T-helper 1 cell treated with Interleukin-12 subunit alpha and Interleukin-12 subunit beta and Interleukin-4 antibody, amounts not matched to agents 30 μg/mL and 1 μg/mL, for 36 hours (primary cell): ENCODE measurements at regions not wholly inside any gene's neighbourhood (a gene's known extent, or its start where the extent isn't known, plus 50 kb on each side); places are given as distances from the start of the nearest gene placed in this dataset.
"Not testable (repeated sequence)": the region's sequence is repeated elsewhere in the genome, so short reads cannot be mapped to it uniquely, and the experiment has no call there.

Experiments used
- H3K27ac Mint-ChIP-seq: one replicate; pipeline ENCODE4 v1.8.0; 2021; ENCODE audit warnings: mild to moderate bottlenecking, mixed read lengths
- H3K27me3 Mint-ChIP-seq: one replicate; pipeline ENCODE4 v1.8.0; 2021; ENCODE audit warnings: low read depth, mixed read lengths
- H3K36me3 Mint-ChIP-seq: one replicate; pipeline ENCODE4 v1.8.0; 2021; ENCODE audit warnings: low read depth, mixed read lengths
- H3K4me1 Mint-ChIP-seq: one replicate; pipeline ENCODE4 v1.8.0; 2021; ENCODE audit warnings: low read depth, mixed read lengths
- H3K4me3 Mint-ChIP-seq: one replicate; pipeline ENCODE4 v1.8.0; 2021; ENCODE audit warnings: mild to moderate bottlenecking, moderate library complexity, mixed read lengths
- H3K9me3 Mint-ChIP-seq: one replicate; pipeline ENCODE4 v1.8.0; 2021; ENCODE audit warnings: mixed read lengths

DNA sequence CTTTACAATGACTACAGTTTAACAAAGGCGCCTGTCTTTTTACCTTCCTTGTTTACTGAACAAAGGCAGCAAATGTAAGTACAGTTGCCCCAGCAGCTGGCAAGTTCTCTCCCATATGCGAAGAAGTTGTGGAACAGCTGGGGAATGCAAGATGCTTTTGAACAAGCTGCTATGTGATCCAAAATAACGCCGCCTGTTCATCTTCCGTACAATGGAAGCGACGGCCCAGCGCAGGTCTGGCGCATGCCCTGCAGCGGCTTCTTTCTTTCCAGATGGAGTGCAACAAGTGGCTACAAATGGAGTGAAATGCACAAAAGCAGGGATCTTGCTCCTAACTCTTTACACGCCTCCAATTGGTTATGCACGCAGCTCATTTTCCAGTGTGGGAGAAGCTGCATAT is 97.0 kb upstream of the SVIL start:
- peaks cover 4% of the 10 kb centered on the region for H3K9me3 Mint-ChIP-seq
- no peak overlapping the region for H3K27ac Mint-ChIP-seq
- H3K27me3 Mint-ChIP-seq: peaks cover 16% of the 10 kb centered on the region
- H3K4me1 Mint-ChIP-seq: peaks cover 8% of the 10 kb centered on the region
- H3K4me3 Mint-ChIP-seq: no peak overlapping the region
- H3K36me3 Mint-ChIP-seq: peaks cover 3% of the 10 kb centered on the region

DNA sequence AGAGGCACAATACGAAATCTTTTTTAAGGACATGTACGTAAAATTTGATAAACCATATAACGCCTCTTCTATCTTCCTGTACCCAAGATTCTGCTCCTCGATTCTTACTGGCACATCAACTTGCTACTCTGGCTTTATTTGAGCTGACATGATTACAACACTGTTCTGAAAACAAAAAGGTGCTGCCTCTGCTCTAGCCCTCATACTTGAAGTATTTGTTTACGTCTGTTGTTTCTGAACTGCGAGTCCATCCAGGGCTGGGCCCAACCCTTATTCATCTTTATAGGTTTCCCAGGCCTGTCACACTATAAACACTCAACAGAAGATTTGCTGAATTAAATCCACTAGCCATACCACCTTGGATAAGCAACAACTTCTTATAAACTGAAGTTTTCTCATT is 96.2 kb upstream of the SVIL start:
- H3K4me1 Mint-ChIP-seq: peaks cover 8% of the 10 kb centered on the region

DNA sequence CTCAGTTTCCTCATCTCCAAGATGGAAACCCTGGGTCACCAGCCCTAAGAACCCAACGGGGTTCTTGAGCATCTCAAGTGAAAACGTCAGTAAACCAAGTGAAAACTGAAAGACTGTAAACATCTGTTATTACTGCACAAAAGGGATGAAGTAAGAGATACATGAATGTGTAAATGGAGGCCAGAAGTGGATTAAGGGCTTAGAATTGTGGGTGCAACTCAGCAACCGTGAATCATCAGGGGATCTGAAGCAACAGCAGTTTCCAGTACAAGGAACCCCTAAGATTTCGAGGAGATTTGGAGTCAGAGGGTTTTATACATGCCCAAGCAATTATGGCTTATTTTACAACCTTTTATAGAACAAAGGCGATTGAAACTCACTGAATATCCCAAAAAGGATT is 95.7 kb upstream of the SVIL start:
- Mint-ChIP-seq H3K4me1 (peaks cover 8% of the 10 kb centered on the region), H3K4me3 (no peak overlapping the region), H3K27me3 (peaks cover 16% of the 10 kb centered on the region), H3K36me3 (peaks cover 3% of the 10 kb centered on the region), H3K27ac (no peak overlapping the region), H3K9me3 (peaks cover 4% of the 10 kb centered on the region)

More for the DNA sequence above, 96.2 kb upstream of the SVIL start:
- peaks cover 16% of the 10 kb centered on the region for H3K27me3 Mint-ChIP-seq
- no peak overlapping the region for H3K4me3 Mint-ChIP-seq
- peaks cover 4% of the 10 kb centered on the region for H3K9me3 Mint-ChIP-seq
- H3K27ac Mint-ChIP-seq: no peak overlapping the region
- peaks cover 3% of the 10 kb centered on the region for H3K36me3 Mint-ChIP-seq

DNA sequence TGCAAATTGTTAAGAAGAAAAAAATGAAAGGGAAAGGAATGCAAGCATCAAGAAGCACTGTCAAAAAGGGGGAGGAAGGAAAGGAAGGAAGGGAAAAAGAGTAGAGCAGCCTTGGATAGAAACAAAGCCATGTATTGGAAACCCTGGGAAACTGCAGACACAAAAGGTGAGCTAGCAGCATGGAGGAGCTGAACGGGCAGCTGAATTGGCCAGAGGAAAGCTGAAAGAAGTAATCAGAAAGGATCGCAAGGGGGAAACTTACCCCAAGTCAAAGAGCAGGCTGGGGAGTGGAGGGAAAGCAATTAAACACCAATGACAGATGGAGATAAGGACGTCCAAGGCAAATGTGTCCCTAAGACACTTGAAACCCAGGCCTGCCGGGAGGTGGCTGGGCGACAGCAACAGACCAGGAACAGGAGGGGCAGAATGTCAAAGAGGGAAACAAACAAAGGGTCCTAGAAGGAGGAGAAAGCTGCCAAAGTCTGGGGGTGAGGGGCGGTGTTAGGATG is 93.8 kb upstream of the SVIL start:
- Mint-ChIP-seq H3K27me3 (peaks cover 6% of the 10 kb centered on the region), H3K27ac (no peak overlapping the region), H3K9me3 (peaks cover 4% of the 10 kb centered on the region), H3K4me3 (no peak overlapping the region), H3K4me1 (no peaks in the 10 kb centered on the region), H3K36me3 (peaks cover 3% of the 10 kb centered on the region)

DNA sequence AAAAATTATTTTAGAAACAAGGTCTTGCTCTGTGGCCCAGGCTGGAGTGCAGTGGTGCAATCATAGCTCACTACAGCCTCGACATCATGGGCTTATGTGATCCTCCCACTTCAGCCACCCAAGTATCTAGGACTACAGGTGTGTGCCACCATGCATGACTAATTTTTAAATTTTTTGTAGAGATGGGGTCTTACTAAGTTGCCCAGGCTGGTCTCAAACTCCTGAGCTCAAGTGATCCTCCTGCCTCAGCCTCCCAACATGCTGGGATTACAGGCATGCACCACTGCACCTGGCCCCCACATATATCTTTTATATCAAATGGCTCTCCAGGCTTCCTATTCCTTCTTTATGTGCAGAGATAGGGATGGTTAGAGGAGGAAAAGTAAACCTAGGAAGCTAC is 91.2 kb upstream of the SVIL start:
- H3K27ac Mint-ChIP-seq: not testable (repeated sequence)

DNA sequence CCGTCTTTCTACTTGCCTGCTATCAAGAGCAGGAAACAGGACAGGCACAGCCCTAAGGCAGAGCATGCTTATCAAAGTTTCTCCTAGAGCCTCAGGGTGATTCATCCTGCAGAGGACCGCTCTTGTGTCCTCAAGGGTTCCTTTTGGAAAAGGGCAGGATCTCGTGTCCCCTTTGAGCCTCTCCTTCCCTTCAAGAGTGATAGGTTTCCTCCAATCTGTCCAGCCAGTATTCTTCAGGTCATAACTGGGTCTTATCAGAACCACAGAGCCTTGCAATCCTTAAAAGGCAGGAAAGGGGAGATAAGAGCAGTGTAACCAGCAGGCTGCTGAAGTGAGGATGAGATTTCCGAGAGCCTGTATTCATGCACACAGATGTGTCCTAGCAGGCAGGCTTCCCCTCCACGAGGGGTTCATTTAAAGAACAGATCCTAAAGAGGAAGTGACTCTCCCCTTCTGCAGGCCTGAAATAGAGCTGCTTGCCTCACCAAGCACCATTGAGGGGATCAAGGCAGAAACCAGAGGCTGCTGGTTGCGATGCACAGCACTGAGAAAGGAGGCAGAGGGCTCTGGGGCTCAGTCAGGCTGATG is 90.5 kb upstream of the SVIL start:
- Mint-ChIP-seq H3K27me3 (no peaks in the 10 kb centered on the region), H3K36me3 (peaks cover 6% of the 10 kb centered on the region), H3K4me1 (no peaks in the 10 kb centered on the region), H3K9me3 (peaks cover 19% of the 10 kb centered on the region), H3K27ac (no peak overlapping the region), H3K4me3 (no peak overlapping the region)

More for the DNA sequence above, 91.2 kb upstream of the SVIL start:
- H3K36me3 Mint-ChIP-seq, H3K27me3 Mint-ChIP-seq, H3K4me3 Mint-ChIP-seq, H3K4me1 Mint-ChIP-seq: not testable (repeated sequence)
- H3K9me3 Mint-ChIP-seq: peaks cover 12% of the 10 kb centered on the region

DNA sequence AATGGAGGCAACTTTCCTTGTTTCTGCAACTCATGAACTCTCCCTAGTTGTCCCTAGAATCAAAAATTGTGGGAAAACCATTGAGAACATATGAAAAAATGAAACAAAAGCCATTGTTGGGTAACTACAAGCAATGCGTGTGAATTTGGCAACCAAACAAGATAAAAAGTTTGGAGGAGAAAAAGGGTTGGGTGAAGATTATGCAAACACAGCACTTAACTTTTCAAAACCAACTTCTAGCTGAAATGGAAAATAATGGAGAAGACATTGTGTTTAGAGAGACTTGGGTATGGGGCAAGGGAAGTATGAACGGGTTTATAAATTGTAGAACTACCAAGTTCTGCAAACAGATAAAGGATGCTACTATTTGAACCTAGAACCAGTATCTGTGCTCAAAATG is 89.0 kb upstream of the SVIL start:
- H3K4me1 Mint-ChIP-seq: no peaks in the 10 kb centered on the region
- no peaks in the 10 kb centered on the region for H3K27me3 Mint-ChIP-seq
- no peak overlapping the region for H3K4me3 Mint-ChIP-seq

DNA sequence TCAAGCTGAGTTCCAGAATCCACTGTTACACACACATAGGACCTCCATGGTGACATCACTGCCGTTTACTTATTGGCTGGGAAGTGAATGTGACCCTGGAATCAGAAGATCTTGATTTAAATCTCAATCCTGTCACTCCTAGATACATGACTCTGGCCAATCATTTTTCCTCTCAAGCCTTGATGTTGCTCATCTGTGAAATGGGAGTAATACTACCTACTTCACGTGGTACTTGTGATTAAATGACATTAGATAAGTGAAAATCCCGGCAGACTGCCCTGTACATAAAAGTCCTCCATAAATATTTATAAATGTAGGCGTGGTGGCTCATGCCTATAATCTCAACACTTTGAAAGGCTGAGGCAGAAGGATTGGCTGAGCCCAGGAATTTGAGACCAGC is 88.0 kb upstream of the SVIL start:
- Mint-ChIP-seq H3K27me3 (no peaks in the 10 kb centered on the region), H3K4me1 (no peaks in the 10 kb centered on the region), H3K9me3 (peaks cover 24% of the 10 kb centered on the region), H3K4me3 (no peak overlapping the region), H3K27ac (no peak overlapping the region), H3K36me3 (peaks cover 8% of the 10 kb centered on the region)

More for the DNA sequence above, 89.0 kb upstream of the SVIL start:
- Mint-ChIP-seq H3K27ac (no peak overlapping the region), H3K36me3 (peaks cover 8% of the 10 kb centered on the region), H3K9me3 (peaks cover 24% of the 10 kb centered on the region)

DNA sequence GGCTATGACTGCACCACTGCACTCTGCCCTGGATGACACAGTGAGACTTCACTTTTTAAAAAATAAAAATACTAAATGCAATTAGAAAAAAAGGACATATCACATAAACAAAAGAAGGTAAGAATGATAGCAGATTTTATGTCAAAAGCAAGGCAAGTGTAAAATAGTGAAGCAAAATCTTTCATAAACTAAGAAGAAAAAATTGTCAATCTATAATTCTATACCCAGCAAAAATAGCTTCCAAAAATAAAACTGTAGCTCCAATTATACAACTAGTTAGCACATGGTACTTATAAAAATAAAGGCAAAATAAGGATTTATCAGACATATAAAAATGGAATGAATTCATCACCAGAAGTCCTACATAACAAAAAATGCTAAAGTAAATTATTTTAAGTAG is 85.4 kb upstream of the SVIL start:
- H3K36me3 Mint-ChIP-seq: peaks cover 9% of the 10 kb centered on the region
- H3K4me3 Mint-ChIP-seq: no peak overlapping the region
- H3K27me3 Mint-ChIP-seq: no peaks in the 10 kb centered on the region
- H3K27ac Mint-ChIP-seq: no peak overlapping the region
- no peaks in the 10 kb centered on the region for H3K4me1 Mint-ChIP-seq
- peaks cover 31% of the 10 kb centered on the region for H3K9me3 Mint-ChIP-seq

DNA sequence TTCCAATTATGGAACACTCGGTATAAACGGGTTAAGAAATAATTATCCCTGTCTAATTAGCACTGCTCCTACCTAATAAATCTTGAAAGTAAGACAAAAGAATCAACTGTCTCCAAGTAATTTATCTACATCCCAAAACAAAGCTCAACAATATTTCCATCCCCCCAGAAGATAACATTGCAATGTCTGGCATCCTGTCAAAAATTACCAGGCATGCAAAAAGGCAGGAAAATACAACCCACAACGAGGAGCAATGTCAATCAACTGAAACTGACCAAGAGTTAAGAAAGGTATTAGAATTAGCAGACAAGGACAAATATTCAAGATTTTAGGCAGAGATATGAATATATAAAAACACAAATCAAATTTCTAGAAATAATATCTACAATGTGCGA is 84.5 kb upstream of the SVIL start:
- no peak overlapping the region for H3K27ac Mint-ChIP-seq
- no peaks in the 10 kb centered on the region for H3K27me3 Mint-ChIP-seq
- no peaks in the 10 kb centered on the region for H3K4me1 Mint-ChIP-seq
- peaks cover 31% of the 10 kb centered on the region for H3K9me3 Mint-ChIP-seq
- peaks cover 9% of the 10 kb centered on the region for H3K36me3 Mint-ChIP-seq
- no peak overlapping the region for H3K4me3 Mint-ChIP-seq

DNA sequence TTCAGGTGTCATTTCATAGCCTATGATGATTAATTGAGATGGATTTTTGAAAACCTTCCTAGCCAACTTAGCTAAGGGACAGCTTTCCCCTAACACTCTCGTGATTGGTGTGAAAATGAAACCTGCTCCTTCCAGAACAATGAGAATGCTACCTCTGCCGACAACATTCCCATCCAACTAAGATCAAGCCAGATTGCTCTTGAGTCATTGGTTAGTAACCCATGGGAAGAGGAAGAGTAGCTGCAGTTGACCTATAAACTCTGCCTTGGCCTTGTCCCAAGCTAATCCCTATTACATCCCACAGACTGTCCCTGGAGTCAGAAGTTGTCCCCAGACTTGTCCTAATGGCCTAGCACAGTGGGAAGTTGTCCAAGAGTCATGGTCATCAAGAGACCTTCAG is 80.5 kb upstream of the SVIL start:
- Mint-ChIP-seq H3K4me3 (no peak overlapping the region), H3K27me3 (no peaks in the 10 kb centered on the region), H3K4me1 (no peaks in the 10 kb centered on the region), H3K27ac (no peak overlapping the region), H3K9me3 (peaks cover 16% of the 10 kb centered on the region), H3K36me3 (peaks cover 8% of the 10 kb centered on the region)

DNA sequence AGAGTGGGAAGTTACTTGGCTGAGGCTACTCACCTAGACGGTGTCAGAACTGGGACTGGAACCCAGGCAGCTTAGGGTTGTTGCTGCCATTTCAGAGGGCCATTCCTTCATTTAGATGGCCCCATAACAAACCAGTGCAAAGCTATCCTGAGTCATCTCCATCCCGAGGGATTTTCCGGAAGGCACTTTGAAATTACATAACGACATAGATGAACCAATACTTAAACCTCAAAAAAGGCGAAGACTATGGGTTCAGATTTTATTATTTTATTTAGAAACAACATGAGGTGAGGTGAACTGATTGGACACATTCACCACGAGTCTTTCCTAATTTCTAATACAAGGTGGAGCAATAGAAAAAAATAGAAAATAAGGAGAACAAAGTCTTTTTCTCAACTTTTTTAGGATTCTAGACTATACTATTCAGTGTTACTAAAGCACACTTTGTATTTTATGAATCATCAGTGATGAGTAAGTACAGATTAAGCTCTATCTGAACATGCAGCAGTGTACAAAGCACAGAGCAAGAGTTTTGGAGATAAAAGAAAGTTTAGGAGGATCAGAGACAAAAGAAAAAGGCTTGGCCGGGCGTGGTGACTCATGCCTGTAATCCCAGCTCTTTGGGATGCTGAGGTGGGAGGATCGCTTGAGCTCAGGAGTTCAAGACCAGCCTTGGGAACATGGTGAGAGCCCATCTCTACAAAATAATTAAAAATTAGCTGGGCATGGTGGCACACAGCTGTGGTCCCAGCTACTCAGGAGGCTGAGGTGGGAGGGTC is 79.5 kb upstream of the SVIL start:
- no peak overlapping the region for H3K4me3 Mint-ChIP-seq
- H3K4me1 Mint-ChIP-seq: no peaks in the 10 kb centered on the region
- H3K27ac Mint-ChIP-seq: no peak overlapping the region
- H3K36me3 Mint-ChIP-seq: peaks cover 4% of the 10 kb centered on the region
- H3K27me3 Mint-ChIP-seq: no peaks in the 10 kb centered on the region
- peaks cover 10% of the 10 kb centered on the region for H3K9me3 Mint-ChIP-seq

DNA sequence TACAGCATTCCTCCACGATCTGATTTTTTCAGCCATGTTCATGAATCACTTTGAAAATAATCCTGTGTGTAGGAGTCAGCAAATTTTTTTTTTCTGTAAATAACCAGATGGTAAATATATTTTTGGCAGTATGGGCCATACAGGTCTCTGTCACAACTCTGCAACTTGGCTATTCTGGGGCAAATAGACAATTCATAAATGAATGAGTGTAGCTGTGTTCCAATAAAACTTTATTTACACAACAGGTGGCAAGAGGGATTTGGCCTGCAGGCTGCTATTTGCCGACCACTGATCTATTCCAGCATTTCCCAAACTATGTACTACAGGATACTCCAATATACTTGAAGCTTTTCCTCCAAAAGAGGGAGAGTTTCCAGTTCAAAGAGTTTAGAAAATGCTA is 78.7 kb upstream of the SVIL start:
- peaks cover 3% of the 10 kb centered on the region for H3K27me3 Mint-ChIP-seq
- H3K9me3 Mint-ChIP-seq: peaks cover 7% of the 10 kb centered on the region
- no peak overlapping the region for H3K4me3 Mint-ChIP-seq
- peaks cover 3% of the 10 kb centered on the region for H3K36me3 Mint-ChIP-seq
- peaks cover 2% of the 10 kb centered on the region for H3K4me1 Mint-ChIP-seq
- H3K27ac Mint-ChIP-seq: no peak overlapping the region

DNA sequence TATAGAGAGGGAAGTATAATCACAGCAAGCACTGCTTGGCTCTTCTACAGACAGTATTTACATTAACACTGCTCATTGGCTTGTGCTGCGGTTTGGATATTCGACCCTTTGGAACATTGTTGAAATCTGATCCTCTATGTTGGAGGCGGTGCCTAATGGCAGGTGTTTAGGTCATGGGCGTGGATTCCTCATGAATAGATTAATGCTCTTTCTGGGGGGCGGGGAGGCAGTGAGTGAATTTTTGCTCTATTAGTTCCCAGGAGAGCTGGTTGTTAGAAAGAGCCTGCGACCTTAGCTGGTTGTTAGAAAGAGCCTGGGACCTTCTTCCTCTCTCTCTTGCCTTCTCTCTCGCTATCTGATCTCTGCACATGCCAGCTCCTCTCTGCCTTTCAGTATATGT is 77.3 kb upstream of the SVIL start:
- Mint-ChIP-seq H3K9me3 (peaks cover 7% of the 10 kb centered on the region), H3K4me3 (no peak overlapping the region), H3K27me3 (peaks cover 3% of the 10 kb centered on the region), H3K36me3 (peaks cover 3% of the 10 kb centered on the region), H3K27ac (no peak overlapping the region), H3K4me1 (peaks cover 2% of the 10 kb centered on the region)

DNA sequence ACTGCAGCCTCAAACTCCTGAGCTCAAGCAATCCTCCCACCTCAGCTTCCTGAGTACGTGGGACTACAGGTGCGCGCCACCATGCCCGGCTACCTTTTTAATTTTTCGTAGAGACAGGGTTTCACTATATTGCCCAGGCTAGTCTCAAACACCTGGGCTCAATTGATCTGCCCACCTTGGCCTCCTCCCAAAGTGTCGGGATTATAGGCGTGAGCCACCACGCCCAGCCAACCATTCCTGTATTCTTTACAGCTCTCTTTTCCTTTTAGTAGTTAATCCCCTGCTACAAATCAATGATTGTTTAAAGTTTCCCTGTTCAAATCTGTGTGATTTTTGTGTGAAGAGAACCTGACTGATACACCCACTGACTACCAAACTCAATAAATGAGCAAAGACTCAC is 75.4 kb upstream of the SVIL start:
- H3K4me1 Mint-ChIP-seq: peaks cover 2% of the 10 kb centered on the region
- H3K27ac Mint-ChIP-seq: no peak overlapping the region
- H3K27me3 Mint-ChIP-seq: peaks cover 3% of the 10 kb centered on the region
- no peaks in the 10 kb centered on the region for H3K9me3 Mint-ChIP-seq
- peaks cover 1% of the 10 kb centered on the region for H3K36me3 Mint-ChIP-seq
- no peak overlapping the region for H3K4me3 Mint-ChIP-seq
